GM18907 (cell line): ENCODE measurements at regions not wholly inside any gene's neighbourhood (a gene's known extent, or its start where the extent isn't known, plus 50 kb on each side); places are given as distances from the start of the nearest gene placed in this dataset.

Source experiments
- ATAC-seq: cut with Tn5 transposase; IDR thresholded peaks from one replicate; pipeline ENCODE4 v1.9.1; 2021; ENCODE audit warnings: mild to moderate bottlenecking, moderate library complexity; ENCODE audit not compliant: unreplicated experiment

DNA sequence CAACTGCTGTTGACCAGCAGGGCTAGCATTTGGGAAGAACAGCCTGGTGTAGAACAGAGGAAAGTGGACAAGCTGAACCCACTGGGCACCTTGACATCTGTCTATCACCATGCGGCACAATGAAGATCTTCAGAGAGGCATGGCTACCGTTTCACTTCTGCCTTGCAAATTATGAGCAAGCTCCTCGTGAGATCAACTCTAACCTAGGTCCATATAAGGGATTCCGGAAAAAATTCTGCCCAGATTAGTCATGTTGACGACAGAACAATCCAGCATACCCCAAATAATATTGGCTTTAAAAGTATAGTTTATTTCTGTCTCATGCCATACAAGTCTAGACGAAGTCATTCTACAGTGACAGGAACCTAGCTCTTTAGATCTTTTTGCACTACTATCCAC lies 91.6 kb upstream of the ATF7IP start:
- ATAC-seq, result no peak

DNA sequence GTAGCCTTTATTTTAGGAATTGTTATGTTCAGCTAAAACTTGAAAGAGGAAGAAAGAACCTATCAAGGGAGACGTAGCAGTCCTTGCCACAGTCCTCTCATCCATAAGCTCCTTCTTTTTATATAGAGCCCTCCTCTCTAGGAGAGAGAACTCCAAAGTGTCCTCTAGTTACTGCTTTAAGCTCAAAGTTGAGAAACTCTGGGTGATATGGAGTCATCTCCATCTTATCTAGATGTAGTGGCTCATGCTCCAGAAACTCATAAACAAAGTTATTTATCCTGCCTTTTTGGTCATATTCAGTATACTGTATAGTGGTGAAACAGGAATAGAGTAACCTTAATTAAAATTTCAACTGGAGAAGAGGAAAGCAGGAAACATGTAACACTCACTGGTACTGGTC lies 90.4 kb upstream of the ATF7IP start:
- no peak for ATAC-seq

DNA sequence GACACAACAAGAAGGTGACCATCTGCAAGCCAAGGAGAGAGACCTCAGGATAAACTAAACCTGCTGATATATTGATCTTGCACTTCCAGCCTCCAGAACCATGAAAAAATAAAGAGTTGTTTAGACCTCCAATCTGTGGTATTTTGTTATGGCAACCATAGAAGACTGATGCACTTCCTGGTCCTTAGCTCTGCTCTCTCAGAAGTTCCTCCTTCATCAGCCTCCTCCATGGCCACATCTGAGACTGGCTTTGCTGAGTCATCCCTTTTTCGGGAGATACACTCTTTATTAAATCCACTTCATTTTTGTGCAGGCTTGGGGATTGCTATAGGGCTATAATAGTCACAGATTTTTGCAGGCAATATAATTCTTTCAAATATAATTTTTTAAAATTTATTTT lies 89.6 kb upstream of the ATF7IP start:
- ATAC-seq, result no peak

DNA sequence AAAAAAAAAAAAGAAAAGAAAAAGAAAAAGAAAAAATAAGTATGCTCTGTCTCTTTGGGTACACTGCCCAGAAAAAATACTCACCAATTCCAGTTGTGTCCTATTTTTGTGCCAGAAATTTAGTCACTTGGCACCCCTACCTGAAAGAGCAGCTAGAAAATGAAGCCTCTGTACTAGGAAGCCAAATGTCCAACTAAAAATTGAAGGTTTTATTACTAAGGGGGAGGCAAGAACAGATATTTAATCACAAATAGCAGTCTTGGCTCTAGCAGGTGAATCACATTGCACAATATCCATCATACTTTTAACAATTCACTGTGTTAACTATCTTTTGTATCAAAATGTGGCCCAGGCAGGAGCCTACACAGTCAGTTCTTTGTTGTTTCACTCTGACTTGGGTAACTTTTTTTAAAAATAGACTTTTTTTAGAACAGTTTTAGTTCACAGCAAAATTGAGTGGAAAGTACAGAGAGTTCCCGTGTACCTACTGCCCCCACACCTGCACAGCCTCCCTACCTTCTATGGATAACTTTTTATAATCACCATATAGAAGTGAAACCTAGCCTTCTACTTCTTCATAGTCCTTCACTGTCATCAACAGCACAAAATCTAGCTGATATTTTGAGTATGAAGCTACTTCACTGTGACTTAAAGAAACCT lies 87.1 kb upstream of the ATF7IP start:
- no peak for ATAC-seq

DNA sequence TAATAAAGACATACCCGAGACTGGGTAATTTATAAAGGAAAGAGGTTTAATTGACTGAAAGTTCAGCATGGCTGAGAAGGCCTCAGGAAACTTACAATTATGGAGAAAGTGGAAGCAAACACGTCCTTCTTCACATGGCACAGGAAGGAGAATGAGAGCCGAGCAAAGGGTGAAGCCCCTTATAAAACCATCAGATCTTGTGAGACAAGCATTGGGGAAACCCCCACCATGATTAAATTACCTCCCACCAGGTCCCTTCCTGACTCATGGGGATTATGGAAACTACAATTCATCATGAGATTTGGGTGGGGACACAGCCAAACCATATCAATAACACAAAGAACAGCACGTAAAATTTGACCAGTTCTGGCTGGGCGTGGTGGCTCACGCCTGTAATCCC lies 85.6 kb upstream of the ATF7IP start:
- no peak for ATAC-seq

DNA sequence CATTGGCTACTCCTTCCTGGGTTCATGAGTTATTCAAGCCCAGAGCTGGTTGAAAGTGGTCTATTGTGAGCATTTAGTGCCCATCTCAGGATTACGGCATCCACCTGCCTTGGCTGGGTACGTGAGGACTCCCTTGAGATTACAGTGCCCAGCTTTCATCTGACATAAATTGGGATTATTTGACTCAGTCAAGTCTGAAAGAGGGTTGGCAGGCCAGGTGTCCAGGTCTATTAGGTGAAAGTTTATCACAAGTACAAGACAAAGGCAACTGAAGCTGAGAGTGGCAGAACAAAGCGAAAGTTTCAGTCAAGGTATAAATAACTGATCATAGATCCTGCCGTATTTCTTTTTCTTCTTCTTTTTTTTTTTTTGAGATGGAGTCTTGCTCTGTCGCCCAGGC lies 84.6 kb upstream of the ATF7IP start:
- peak; percentile 47 for ATAC-seq

DNA sequence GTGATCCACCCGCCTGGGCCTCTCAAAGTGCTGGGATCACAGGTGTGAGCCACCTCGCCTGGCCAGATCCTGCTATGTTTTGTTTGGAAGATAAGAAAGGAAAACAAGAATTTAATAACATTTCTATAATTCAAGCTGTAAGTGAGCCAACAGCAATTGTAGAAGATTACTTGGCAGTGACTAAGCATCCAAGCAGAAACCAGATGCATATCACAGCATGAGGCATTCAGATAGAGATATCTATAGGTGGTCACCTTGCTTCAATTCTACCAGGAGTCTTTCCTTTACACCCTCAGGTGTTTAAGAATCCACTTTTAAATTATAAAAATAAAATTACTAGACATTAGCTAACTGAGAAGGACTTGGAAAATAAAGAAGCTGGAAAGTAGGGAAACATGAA lies 83.9 kb upstream of the ATF7IP start:
- ATAC-seq, result no peak

DNA sequence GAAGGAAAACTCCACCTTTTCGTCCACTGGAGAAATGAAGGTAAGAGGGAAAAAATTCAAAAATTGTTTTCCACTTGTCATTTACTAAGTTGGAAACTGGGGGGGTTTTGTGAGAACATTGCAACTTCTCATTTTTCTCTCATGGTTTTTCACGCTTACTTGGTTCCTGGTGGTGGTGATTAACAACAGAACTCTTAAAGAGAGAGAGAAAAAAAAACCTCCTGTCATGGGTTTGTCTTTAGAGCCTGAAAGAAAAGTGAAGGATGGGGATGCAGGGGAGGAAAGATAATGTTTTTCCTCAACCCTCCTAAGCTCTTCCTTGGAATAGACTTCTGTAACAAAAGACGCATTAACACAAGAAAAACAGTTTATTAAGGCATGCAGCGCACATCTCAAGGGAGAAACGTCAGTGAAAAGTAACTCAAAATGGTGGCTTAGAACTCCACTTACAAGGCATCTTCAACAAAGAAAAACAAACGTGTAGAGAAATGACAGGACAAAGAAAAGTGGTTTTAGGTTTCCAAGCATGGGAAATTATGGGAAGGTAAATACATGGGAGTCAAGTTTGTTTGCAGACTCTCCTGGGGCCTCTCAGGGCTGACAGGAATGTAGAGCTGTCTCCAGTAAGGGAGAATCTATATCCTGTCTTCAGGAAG lies 81.9 kb upstream of the ATF7IP start:
- ATAC-seq, result peak; percentile 43

DNA sequence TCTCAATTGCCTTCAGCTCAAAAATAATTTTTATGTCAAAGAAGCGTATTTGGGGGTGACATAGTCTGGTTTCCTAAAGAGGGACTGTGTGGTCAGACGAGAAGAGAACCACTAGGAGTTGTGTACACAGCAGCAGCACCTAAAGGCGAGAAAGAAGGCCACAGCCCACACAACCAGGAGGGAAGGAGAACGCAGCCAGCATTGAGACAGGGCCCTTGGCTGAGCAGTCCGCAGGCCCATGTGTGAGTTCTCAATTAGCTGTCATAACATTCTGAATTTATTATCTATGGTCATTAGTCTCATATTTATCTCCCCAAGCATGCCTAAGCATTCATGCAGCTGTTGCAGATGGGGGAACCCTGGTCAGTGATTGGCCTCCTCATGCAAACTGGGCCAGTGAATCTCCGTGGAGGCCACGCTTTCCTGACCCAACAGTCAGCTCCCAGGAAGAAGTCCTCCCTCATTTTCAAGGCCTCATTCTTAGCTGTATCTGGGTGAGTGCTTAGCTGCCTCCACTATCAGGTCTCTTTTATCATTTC lies 81.2 kb upstream of the ATF7IP start:
- peak; percentile 72 for ATAC-seq

DNA sequence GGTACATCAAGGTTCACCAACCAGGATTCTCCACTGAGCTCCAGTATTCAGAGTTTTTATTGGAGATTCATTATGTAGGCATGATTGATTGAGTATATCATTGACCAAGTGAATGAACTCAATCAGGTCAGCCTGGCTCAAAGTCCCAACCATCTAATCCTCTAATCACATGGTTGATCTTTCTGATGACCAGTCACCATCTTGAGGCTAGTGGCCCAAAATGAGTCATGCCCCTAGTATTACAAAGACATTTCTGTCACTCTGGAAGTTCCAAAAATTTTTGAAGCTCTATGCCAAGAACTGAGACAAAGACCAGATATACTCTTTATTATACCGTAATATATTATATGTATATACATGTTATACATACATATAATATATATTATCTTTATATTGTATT lies 75.9 kb upstream of the ATF7IP start:
- ATAC-seq, result no peak

DNA sequence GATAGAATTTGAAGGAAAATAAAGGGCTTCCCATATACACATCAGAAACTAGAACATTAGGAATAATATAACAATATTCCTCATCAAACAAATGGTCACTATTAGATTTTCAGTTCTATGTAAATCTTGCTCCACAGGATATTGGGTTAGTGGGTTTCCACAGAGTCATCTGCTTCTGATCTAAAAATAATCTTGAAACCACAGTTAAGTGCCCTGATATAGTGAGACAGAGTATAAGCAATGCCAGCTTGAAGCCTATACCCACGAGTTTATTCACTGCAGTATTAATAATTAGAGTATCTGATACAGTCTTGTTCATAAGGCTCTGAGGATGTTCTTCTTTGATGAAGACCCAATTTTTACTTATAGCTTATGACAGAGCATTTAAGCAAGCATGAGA lies 74.5 kb upstream of the ATF7IP start:
- ATAC-seq, result peak; percentile 73

DNA sequence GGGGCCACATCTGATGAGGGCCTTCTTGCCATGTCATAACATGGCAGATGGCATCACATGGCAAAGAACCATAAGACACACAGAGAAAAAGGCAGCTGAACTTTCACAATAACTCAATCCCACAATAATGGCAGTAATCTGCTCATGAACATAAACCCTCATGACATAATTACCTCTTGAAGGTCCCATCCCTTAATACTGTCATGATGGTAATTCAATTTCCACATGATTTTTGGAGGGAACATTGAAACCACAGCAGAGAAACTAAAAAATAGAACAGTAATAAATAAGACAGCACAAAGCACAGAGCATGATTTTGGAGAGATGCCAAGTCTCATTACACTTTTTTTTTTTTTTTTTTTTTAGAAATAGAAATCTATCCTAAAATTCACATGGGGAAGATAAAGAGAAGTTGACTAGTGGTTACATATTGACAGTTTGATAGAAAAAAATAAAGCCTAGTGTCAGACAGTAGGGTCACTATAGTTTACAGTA lies 61.8 kb upstream of the ATF7IP start:
- ATAC-seq, result no peak

DNA sequence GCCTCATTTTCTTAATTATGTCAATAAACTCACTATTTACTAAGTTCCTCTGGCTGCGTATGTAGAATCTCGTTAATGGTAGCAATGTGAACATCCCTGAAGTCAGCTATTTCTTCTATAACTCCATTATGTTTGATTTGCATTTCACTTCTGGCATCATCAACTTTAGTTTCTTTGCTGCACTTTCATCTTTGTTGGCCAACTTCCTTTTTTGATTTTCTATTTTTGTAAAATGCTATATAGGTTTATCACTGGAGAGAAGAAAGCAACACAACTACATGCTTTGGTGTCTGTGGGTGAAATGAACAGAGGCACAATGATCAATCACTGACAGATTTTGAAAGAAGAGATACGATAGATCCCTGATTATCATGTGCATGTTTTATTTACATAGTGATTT lies 58.5 kb upstream of the ATF7IP start:
- no peak for ATAC-seq

DNA sequence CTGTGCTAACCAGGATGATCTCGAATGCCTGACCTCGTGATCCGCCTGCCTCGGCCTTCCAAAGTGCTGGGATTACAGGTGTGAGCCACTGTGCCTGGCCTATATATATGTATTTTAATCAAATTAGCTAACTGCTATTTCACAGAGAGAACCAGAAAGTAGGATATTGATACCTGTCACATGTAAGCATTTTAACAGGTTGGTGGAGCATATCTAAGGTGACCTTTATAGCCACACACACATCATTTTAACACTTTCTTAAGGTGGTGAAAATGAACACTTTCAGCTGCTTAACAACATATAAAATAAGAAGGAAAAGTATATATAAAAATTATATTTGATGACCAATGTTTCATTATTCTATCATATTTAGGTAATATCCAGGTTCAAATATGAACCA lies 57.0 kb upstream of the ATF7IP start:
- ATAC-seq, result no peak

DNA sequence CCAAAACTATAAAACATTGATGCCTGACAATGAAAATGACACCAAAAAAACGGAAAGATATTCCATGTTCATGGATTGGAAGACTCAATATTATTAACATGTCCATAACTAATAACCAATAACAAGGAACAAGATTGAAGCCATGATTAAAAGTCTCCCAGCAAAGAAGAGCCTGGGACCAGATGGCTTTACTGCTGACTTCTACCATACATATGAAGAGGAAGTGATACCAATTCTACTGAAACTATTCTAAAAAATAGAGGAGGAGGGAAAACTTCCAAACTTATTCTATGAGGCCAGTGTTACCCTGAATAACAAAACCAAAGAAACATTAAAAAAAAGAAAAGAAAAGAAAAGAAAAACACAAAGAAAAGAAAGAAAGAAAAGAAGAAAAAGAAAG lies 54.6 kb upstream of the ATF7IP start:
- no peak for ATAC-seq

DNA sequence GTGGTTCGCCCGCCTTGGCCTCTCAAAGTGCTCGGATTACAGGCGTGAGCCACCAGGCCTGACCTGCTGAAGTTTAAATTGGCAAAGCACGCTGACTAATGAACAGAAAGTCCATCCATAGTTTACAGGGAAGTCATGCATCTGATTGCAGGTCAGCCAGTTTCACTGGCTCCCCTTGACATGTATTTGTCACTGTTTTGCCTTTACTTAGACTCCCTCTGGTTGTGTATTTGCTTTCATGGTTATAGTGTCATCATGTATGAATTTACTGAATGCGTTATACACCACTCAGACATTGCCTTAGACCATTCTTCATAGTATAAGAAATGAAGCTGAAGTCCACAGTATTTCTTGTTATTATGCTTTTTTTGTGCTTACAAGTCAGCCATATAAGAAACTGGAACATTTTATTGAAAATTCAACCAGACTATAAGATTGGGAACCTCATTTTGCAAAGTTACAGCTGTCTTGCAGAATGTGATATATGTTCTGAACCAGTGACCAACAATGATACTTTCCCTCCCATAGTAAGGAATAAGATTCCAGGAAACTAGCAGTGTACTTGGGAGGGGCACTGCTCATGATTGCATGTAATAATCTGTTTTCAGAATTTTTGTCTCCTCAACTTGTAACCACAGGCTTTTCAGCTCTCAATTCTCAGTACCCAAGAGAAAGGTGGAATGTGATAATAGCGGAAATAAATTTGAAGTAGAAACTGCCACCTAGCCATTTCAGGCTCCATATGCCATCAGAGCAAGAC lies 51.9 kb upstream of the ATF7IP start:
- ATAC-seq, result no peak

DNA sequence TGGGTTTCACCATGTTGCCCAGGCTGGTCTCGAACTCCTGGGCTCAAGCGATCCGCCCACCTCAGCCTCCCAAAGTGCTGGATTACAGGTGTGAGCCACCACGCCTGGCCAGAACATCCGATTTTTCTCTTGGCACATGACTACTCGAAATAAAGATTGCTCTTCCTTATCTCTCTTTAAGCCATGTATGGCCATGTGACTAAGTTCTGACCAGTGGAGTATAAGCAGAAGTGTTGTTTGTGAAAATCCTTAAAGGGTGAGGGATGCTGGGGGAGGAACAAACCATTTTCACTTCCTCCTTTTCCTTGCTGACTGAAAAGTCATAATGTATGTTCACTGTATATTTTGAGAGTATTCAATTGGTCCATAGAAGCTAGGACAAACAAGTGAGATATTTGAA lies 50.7 kb upstream of the ATF7IP start:
- ATAC-seq, result peak; percentile 51

DNA sequence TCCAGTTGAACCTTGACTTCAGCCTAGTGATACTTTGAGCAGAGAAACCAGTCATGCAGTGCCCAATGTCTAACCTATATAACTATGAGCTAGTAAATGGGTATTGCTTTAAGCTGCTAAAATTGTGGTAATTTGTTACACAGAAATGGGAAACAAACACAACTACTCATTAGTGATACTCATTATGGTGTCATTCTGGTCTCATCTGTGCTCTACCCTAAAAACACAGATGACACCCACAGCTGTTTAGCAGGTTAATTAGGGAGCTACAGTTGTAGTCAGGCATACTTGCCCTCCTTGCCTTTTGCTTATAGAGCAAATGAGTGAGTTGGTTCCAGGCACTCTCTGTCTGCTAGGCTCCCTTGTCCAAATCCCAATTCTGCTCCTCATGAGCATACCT lies 50.0 kb upstream of the ATF7IP start:
- ATAC-seq, result no peak
